ENCODE measurements at regions not wholly inside any gene's neighbourhood (a gene's known extent, or its start where the extent isn't known, plus 50 kb on each side); places are given as distances from the start of the nearest gene placed in this dataset.

GRCh38 chr10:28807760-28808613 lies 130.7 kb downstream of the BAMBI start:
- no peaks in the 10 kb centered on the region for H3K36me3 Mint-ChIP-seq (ENCODE audit: insufficient read depth)
- H3K27me3 Mint-ChIP-seq, result peaks cover 65% of the 10 kb centered on the region
- DNase-seq (ENCODE audit: low spot score in 2 of 2) (no peak), ATAC-seq (replicated peaks; ENCODE audit: extremely low read depth, poor library complexity, severe bottlenecking) (no peak)
- H3K9me3 Mint-ChIP-seq, result no peaks in the 10 kb centered on the region
- H3K4me3 Mint-ChIP-seq, result no peak overlapping the region
- H3K27ac Mint-ChIP-seq (ENCODE audit: low read depth), result no peak overlapping the region
- no peaks in the 10 kb centered on the region for H3K4me1 Mint-ChIP-seq

GRCh38 chr10:28808693-28809092 lies 131.4 kb downstream of the BAMBI start:
- Mint-ChIP-seq H3K4me3 (no peak overlapping the region), H3K9me3 (no peaks in the 10 kb centered on the region), H3K27ac (ENCODE audit: low read depth) (no peak overlapping the region), H3K4me1 (no peaks in the 10 kb centered on the region), H3K36me3 (ENCODE audit: insufficient read depth) (no peaks in the 10 kb centered on the region), H3K27me3 (peaks cover 65% of the 10 kb centered on the region)
- DNase-seq (ENCODE audit: low spot score in 2 of 2), result no peak
- ATAC-seq (replicated peaks; ENCODE audit: extremely low read depth, poor library complexity, severe bottlenecking), result no peak

GRCh38 chr10:28810057-28810870 lies 132.9 kb downstream of the BAMBI start:
- Mint-ChIP-seq H3K4me1 (no peaks in the 10 kb centered on the region), H3K36me3 (ENCODE audit: insufficient read depth) (no peaks in the 10 kb centered on the region), H3K9me3 (no peaks in the 10 kb centered on the region), H3K27ac (ENCODE audit: low read depth) (no peak overlapping the region), H3K27me3 (peaks cover 61% of the 10 kb centered on the region), H3K4me3 (no peak overlapping the region)
- DNase-seq (ENCODE audit: low spot score in 2 of 2) (no peak), ATAC-seq (replicated peaks; ENCODE audit: extremely low read depth, poor library complexity, severe bottlenecking) (no peak)

- H3K27me3 Mint-ChIP-seq, result peaks cover 46% of the 10 kb centered on the region
- H3K36me3 Mint-ChIP-seq (ENCODE audit: insufficient read depth), result no peaks in the 10 kb centered on the region
- no peaks in the 10 kb centered on the region for H3K4me1 Mint-ChIP-seq
- H3K27ac Mint-ChIP-seq (ENCODE audit: low read depth), result no peak overlapping the region
- H3K9me3 Mint-ChIP-seq, result no peaks in the 10 kb centered on the region
- no peak overlapping the region for H3K4me3 Mint-ChIP-seq
- DNase-seq (ENCODE audit: low spot score in 2 of 2), result no peak
- no peak for ATAC-seq (replicated peaks; ENCODE audit: extremely low read depth, poor library complexity, severe bottlenecking)
Measured at GRCh38 chr10:28811639-28812349, 134.5 kb downstream of the BAMBI start.

- H3K9me3 Mint-ChIP-seq, result no peaks in the 10 kb centered on the region
- DNase-seq (ENCODE audit: low spot score in 2 of 2) (no peak), ATAC-seq (replicated peaks; ENCODE audit: extremely low read depth, poor library complexity, severe bottlenecking) (no peak)
- H3K27ac Mint-ChIP-seq (ENCODE audit: low read depth), result no peak overlapping the region
- peaks cover 37% of the 10 kb centered on the region for H3K27me3 Mint-ChIP-seq
- no peaks in the 10 kb centered on the region for H3K4me1 Mint-ChIP-seq
- H3K4me3 Mint-ChIP-seq, result no peak overlapping the region
- no peaks in the 10 kb centered on the region for H3K36me3 Mint-ChIP-seq (ENCODE audit: insufficient read depth)
Measured at GRCh38 chr10:28812384-28813372, 135.4 kb downstream of the BAMBI start.

DNA sequence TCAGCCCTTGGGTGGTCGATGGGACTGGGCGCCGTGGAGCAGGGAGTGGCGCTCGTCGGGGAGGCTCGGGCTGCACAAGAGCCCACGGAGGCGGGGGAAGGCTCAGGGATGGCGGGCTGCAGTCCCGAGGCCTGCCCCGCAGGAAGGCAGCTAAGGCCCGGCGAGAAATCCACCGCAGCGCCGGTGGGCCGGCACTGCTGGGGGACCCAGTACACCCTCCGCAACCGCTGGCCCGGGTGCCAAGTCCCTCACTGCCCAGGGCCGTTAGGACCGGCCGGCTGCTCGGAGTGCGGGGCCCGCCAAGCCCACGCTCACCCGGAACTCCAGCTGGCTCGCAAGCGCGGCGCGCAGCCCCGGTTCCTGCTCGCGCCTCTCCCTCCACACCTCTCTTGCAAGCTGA lies 138.4 kb downstream of the BAMBI start:
- DNase-seq (ENCODE audit: low spot score in 2 of 2) (no peak), ATAC-seq (replicated peaks; ENCODE audit: extremely low read depth, poor library complexity, severe bottlenecking) (no peak)
- Mint-ChIP-seq H3K27ac (ENCODE audit: low read depth) (no peak overlapping the region), H3K4me1 (no peaks in the 10 kb centered on the region), H3K36me3 (ENCODE audit: insufficient read depth) (no peaks in the 10 kb centered on the region), H3K27me3 (peaks cover 30% of the 10 kb centered on the region), H3K4me3 (no peak overlapping the region), H3K9me3 (no peaks in the 10 kb centered on the region)

DNA sequence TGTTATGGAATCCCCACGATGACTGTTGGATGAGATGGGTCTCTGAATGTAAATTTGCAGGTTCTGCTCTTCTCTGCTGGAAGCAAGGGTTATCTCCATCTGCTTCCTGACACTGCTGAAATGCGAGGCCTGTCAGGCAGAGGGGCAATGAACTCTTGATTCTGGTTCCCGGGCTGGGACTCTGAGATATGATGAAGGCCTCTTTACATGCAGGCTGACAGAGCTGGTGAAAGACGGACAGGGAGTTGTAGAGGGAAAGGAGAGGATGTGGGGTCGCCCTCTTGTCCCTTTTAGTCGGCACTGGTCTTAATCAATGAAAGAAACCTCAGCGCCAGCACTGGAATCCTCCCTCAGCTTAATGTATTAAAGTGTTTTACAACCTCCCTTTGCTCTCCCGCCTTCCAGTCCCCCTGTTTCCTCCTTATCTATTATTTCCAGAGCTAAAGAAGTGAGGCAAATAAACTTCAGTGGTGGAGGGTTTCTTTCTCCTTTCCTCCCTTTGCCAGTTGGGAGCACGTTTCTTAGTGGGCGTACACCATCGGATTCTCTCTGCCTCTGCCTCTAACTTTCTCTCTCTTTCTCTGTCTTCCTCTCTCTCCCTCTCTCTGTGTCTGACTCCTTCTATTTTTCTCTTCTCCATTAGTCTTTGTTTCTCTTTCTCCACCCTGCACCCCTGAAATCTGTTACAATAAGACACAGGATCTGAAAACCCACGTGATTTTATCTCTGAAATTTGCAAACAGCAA lies 145.6 kb downstream of the BAMBI start:
- Mint-ChIP-seq H3K27me3 (peaks cover 14% of the 10 kb centered on the region), H3K36me3 (ENCODE audit: insufficient read depth) (no peaks in the 10 kb centered on the region), H3K4me3 (no peak overlapping the region), H3K27ac (ENCODE audit: low read depth) (no peak overlapping the region), H3K9me3 (no peaks in the 10 kb centered on the region), H3K4me1 (no peaks in the 10 kb centered on the region)
- ATAC-seq (replicated peaks; ENCODE audit: extremely low read depth, poor library complexity, severe bottlenecking), result no peak
- DNase-seq (ENCODE audit: low spot score in 2 of 2), result no peak

- no peaks in the 10 kb centered on the region for H3K36me3 Mint-ChIP-seq (ENCODE audit: insufficient read depth)
- no peak overlapping the region for H3K4me3 Mint-ChIP-seq
- ATAC-seq (replicated peaks; ENCODE audit: extremely low read depth, poor library complexity, severe bottlenecking) (no peak), DNase-seq (ENCODE audit: low spot score in 2 of 2) (no peak)
- no peaks in the 10 kb centered on the region for H3K4me1 Mint-ChIP-seq
- peaks cover 12% of the 10 kb centered on the region for H3K27me3 Mint-ChIP-seq
- H3K27ac Mint-ChIP-seq (ENCODE audit: low read depth), result no peak overlapping the region
- H3K9me3 Mint-ChIP-seq, result no peaks in the 10 kb centered on the region
Measured at GRCh38 chr10:28823501-28824075, 146.3 kb downstream of the BAMBI start.

GRCh38 chr10:28833313-28833712 lies 156.0 kb downstream of the BAMBI start:
- H3K4me3 Mint-ChIP-seq, result no peak overlapping the region
- DNase-seq (ENCODE audit: low spot score in 2 of 2) (no peak), ATAC-seq (replicated peaks; ENCODE audit: extremely low read depth, poor library complexity, severe bottlenecking) (no peak)
- no peaks in the 10 kb centered on the region for H3K36me3 Mint-ChIP-seq (ENCODE audit: insufficient read depth)
- peaks cover 13% of the 10 kb centered on the region for H3K27me3 Mint-ChIP-seq
- H3K4me1 Mint-ChIP-seq, result no peaks in the 10 kb centered on the region
- no peak overlapping the region for H3K27ac Mint-ChIP-seq (ENCODE audit: low read depth)
- no peaks in the 10 kb centered on the region for H3K9me3 Mint-ChIP-seq

GRCh38 chr10:28836435-28836743 lies 159.1 kb downstream of the BAMBI start:
- ATAC-seq (replicated peaks; ENCODE audit: extremely low read depth, poor library complexity, severe bottlenecking) (no peak), DNase-seq (ENCODE audit: low spot score in 2 of 2) (no peak)
- Mint-ChIP-seq H3K27ac (ENCODE audit: low read depth) (no peak overlapping the region), H3K27me3 (peaks cover 13% of the 10 kb centered on the region), H3K9me3 (no peaks in the 10 kb centered on the region), H3K4me1 (no peaks in the 10 kb centered on the region), H3K36me3 (ENCODE audit: insufficient read depth) (no peaks in the 10 kb centered on the region), H3K4me3 (no peak overlapping the region)

- no peak for DNase-seq (ENCODE audit: low spot score in 2 of 2)
- no peaks in the 10 kb centered on the region for H3K4me1 Mint-ChIP-seq
Measured at GRCh38 chr10:28837613-28838390, 160.5 kb downstream of the BAMBI start.

More at GRCh38 chr10:28837613-28838390, 160.5 kb downstream of the BAMBI start:
- H3K36me3 Mint-ChIP-seq (ENCODE audit: insufficient read depth), result no peaks in the 10 kb centered on the region
- H3K27ac Mint-ChIP-seq (ENCODE audit: low read depth), result no peak overlapping the region
- no peak for ATAC-seq (replicated peaks; ENCODE audit: extremely low read depth, poor library complexity, severe bottlenecking)
- peaks cover 13% of the 10 kb centered on the region for H3K27me3 Mint-ChIP-seq
- H3K9me3 Mint-ChIP-seq, result no peaks in the 10 kb centered on the region
- H3K4me3 Mint-ChIP-seq, result no peak overlapping the region
